Activated T-helper 17 cell treated with anti-CD3 and anti-CD28 coated beads, Interleukin-2, amount 50 U/mL, for 72 hours (primary cell): ENCODE measurements at regions not wholly inside any gene's neighbourhood (a gene's known extent, or its start where the extent isn't known, plus 50 kb on each side); places are given as distances from the start of the nearest gene placed in this dataset.
"Not testable (repeated sequence)": the region's sequence is repeated elsewhere in the genome, so short reads cannot be mapped to it uniquely, and the experiment has no call there.

ENCODE experiments used
- ATAC-seq: fragments of 150-1000 bp; cut with Tn5 transposase; replicated peaks from 2 replicates; pipeline ENCODE4 v1.10.0; 2021; ENCODE audit warnings: mild to moderate bottlenecking, moderate library complexity
- H3K27ac Mint-ChIP-seq: one replicate; pipeline ENCODE4 v1.8.0; 2022; ENCODE audit warnings: mixed read lengths
- H3K27me3 Mint-ChIP-seq: one replicate; pipeline ENCODE4 v1.8.0; 2022; ENCODE audit warnings: mixed read lengths
- H3K36me3 Mint-ChIP-seq: one replicate; pipeline ENCODE4 v1.8.0; 2022; ENCODE audit warnings: low read depth, mild to moderate bottlenecking, mixed read lengths
- H3K4me1 Mint-ChIP-seq: one replicate; pipeline ENCODE4 v1.8.0; 2022; ENCODE audit warnings: mixed read lengths
- H3K4me3 Mint-ChIP-seq: one replicate; pipeline ENCODE4 v1.8.0; 2022; ENCODE audit warnings: mild to moderate bottlenecking, mixed read lengths
- H3K9me3 Mint-ChIP-seq: one replicate; pipeline ENCODE4 v1.8.0; 2022; ENCODE audit warnings: mixed read lengths

- no peaks in the 10 kb centered on the region for H3K4me1 Mint-ChIP-seq
- no peak overlapping the region for H3K27ac Mint-ChIP-seq
- no peaks in the 10 kb centered on the region for H3K36me3 Mint-ChIP-seq
- no peak overlapping the region for H3K4me3 Mint-ChIP-seq
- H3K9me3 Mint-ChIP-seq: no peaks in the 10 kb centered on the region
- ATAC-seq: no peak
- H3K27me3 Mint-ChIP-seq: no peaks in the 10 kb centered on the region
Observed at GRCh38 chr1:232164078-232164963, 465.6 kb downstream of the SIPA1L2 start.

DNA sequence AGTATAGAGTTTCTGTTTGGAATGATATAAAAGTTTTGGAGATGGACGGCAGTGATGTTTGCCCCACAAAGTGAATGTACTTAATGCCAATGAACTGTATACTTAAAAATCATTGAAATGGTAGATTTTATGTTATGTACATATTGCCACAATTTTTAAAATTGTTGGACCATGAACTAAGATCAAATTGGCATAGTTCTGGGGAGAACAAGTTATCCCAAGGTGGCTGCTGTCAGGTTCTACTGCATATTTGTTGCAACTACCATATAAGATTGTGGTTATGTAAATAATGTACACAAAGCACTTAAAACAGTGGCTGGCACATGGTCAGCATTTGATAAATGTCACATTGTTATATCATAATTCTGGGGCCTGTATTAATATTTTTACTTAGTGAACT lies 466.4 kb downstream of the SIPA1L2 start:
- no peaks in the 10 kb centered on the region for H3K4me1 Mint-ChIP-seq
- H3K4me3 Mint-ChIP-seq: no peak overlapping the region
- no peaks in the 10 kb centered on the region for H3K27me3 Mint-ChIP-seq
- no peak for ATAC-seq
- H3K27ac Mint-ChIP-seq: no peak overlapping the region
- H3K36me3 Mint-ChIP-seq: no peaks in the 10 kb centered on the region
- H3K9me3 Mint-ChIP-seq: no peaks in the 10 kb centered on the region

DNA sequence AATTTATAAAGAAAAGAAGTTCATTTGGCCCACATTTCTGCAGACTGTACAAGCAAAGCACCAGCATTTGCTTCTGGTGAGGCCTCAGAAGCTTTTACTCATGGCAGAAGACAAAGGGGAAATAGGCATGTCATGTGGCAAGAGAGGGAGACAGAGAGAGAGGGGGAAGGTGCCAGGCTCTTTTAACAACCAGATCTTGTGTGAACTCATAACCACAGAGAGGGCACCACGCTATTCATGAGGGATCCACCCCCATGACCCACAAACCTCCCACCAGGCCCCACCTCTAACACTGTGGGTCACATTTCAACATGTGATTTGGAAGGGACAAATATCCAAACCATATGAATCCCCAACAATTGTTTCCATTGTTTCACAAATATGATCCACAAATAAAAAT lies 467.9 kb downstream of the SIPA1L2 start:
- Mint-ChIP-seq H3K27me3 (no peaks in the 10 kb centered on the region), H3K4me1 (no peaks in the 10 kb centered on the region), H3K9me3 (no peaks in the 10 kb centered on the region), H3K27ac (no peak overlapping the region), H3K4me3 (no peak overlapping the region), H3K36me3 (no peaks in the 10 kb centered on the region)
- no peak for ATAC-seq

DNA sequence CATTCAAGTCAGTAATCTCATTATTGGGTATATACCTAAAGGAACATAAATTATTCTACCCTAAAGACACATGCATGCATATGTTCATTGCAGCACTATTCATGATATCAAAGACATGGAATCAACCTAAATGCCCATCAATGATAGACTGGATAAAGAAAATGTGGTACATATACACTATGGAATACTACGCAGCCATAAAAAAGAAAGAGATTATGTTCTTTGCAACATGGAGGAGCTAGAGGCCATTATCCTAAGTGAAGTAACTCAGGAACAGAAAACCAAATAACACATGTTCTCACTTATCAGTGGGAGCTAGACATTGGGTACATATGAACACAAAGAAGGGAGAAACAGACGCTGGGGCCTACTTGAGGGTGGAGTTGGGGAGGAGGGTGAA lies 471.4 kb downstream of the SIPA1L2 start:
- not testable (repeated sequence) for H3K4me1 Mint-ChIP-seq

DNA sequence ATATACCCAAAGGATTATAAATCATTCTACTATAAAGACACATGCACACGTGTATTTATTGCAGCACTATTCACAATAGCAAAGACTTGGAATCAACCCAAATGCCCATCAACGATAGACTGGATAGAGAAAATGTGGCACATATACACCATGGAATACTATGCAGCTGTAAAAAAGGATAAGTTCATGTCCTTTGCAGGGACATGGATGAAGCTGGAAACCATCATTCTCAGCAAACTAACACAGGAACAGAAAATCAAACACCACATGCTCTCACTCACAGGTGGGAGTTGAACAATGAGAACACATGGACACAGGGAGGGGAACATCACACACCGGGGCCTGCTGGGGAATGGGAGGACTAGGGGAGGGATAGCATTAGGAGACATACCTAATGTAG lies 473.9 kb downstream of the SIPA1L2 start:
- not testable (repeated sequence) for H3K27me3 Mint-ChIP-seq, H3K9me3 Mint-ChIP-seq, ATAC-seq, H3K36me3 Mint-ChIP-seq, H3K4me1 Mint-ChIP-seq, H3K4me3 Mint-ChIP-seq, H3K27ac Mint-ChIP-seq

More for the DNA sequence above, 471.4 kb downstream of the SIPA1L2 start:
- not testable (repeated sequence) for H3K36me3 Mint-ChIP-seq, H3K4me3 Mint-ChIP-seq, ATAC-seq, H3K27me3 Mint-ChIP-seq, H3K27ac Mint-ChIP-seq, H3K9me3 Mint-ChIP-seq

DNA sequence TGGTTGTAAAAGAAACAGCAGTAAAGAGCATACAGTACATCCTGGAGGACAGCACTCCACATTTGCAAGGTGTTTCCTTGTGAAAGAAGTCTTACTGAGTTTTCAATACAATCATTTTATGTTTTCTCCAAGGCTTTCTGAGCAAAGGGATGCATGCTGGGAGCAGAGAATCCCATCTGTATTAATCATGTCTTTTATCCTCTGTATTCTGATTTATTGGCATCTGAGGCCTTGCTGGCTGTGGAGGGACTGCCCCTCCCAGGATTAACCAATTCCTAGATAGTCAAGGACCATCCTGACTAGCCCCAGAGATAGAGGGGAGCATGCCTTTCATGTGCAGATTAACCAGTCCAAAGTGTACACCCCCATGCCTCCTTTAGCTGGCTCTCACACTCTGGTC lies 476.3 kb downstream of the SIPA1L2 start:
- Mint-ChIP-seq H3K9me3 (no peaks in the 10 kb centered on the region), H3K4me1 (no peaks in the 10 kb centered on the region), H3K27me3 (peaks cover 4% of the 10 kb centered on the region), H3K4me3 (no peak overlapping the region), H3K36me3 (no peaks in the 10 kb centered on the region), H3K27ac (no peak overlapping the region)
- no peak for ATAC-seq

DNA sequence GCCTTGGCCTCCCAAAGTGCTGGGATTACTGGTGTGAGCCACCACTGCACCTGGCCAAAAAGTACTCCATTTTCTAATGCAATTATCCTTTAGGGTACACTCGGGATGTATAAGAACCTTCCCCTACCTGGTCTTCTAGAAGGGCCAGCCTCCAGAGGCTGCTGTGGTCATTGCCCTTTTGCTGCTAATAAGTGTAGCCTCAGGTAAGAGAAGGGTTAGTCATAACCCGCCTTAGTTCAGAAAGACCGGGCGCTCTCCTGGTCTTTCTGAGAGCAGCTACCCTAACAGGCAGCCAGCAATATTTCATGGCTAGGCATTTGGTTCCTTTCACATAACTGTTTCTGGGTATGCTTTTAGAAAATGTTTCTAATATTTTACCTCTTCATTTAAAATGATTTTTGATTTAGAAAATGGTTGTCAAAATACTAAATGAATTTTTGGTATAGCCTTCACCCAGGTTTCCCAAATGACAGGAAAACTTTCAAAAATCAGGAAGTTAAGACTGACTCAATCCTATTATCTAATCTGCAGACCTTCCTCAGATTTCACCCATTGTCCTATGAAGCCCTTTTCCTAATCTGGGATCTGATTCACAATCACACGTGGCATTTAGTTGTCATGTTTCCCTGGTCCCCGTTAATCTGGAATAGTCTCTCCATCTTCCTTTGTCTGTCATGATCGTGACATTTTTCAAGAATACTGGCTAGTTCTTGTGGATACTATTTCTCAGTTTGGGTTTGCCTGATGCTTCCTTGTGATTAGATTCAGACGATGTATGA lies 479.0 kb downstream of the SIPA1L2 start:
- ATAC-seq: no peak
- Mint-ChIP-seq H3K4me1 (no peaks in the 10 kb centered on the region), H3K27me3 (peaks cover 8% of the 10 kb centered on the region), H3K27ac (no peak overlapping the region), H3K4me3 (no peak overlapping the region), H3K9me3 (no peaks in the 10 kb centered on the region), H3K36me3 (no peaks in the 10 kb centered on the region)

DNA sequence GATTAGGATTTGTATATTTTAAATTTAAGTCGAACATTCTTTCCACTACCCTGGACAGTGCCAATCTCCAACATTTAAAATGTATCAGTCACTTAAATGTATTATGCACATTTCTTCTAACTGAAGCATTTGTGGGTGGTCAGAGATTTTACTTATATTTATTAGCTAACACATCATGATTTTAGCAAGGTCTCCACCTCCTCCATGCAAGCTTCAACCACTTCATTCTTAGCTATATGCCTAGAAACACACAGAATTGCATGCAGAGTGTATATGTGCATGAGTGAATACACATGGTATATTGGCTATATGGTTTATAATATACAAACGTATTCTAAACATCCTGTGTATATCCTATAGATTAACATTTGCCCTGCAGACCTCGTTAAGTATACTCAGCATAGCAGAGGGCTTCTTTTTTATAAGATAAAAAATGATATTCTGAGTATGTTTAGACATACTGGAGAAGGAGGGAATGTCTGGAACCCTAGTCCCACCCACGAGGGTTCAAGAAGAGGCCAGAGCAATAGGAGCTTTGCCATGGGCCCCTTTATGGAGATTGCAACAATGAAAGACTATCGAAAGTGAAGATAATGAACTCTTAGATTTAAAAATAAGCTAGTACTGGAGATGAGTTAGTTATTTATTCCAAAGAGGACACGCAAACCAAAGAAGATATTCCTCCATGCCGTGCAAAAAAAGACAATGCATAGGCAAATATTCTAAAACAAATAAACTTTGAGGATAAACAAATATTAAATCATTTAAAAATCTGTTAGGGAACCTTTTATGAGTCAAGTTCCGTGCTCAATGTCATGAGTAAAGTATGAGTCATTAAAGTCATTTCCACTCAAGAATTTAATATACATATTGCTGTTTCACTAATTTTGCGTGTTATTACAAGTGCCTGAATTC lies 480.4 kb downstream of the SIPA1L2 start:
- Mint-ChIP-seq H3K9me3 (no peaks in the 10 kb centered on the region), H3K4me3 (no peak overlapping the region), H3K27me3 (peaks cover 8% of the 10 kb centered on the region), H3K4me1 (no peaks in the 10 kb centered on the region), H3K27ac (no peak overlapping the region), H3K36me3 (no peaks in the 10 kb centered on the region)
- no peak for ATAC-seq

- no peaks in the 10 kb centered on the region for H3K9me3 Mint-ChIP-seq
- H3K4me3 Mint-ChIP-seq: no peak overlapping the region
- no peak overlapping the region for H3K27ac Mint-ChIP-seq
- H3K36me3 Mint-ChIP-seq: no peaks in the 10 kb centered on the region
- H3K4me1 Mint-ChIP-seq: no peaks in the 10 kb centered on the region
- no peak for ATAC-seq
- peaks cover 8% of the 10 kb centered on the region for H3K27me3 Mint-ChIP-seq
Observed at GRCh38 chr1:232147215-232147614, 482.7 kb downstream of the SIPA1L2 start.

DNA sequence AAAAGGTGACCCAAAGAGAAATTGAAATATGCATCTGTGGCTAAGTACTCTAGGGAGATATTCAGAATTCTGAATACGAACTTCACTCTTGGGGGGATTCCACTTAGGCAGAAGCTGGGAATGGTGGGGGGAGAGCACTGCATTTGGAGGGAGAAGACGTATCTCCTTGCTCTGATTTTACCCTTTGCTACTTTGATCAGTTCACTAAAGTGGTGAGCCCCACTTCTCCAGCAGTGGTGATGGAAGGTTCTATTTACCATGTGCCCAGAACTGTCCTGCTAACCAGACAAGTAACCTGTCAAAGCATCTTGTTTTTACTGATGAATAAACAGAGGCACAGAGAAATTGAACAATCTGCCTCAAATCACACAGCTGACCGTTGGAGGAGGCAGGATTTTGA lies 483.4 kb downstream of the SIPA1L2 start:
- peaks cover 8% of the 10 kb centered on the region for H3K27me3 Mint-ChIP-seq
- no peaks in the 10 kb centered on the region for H3K4me1 Mint-ChIP-seq
- H3K27ac Mint-ChIP-seq: no peak overlapping the region
- H3K4me3 Mint-ChIP-seq: no peak overlapping the region
- ATAC-seq: no peak
- no peaks in the 10 kb centered on the region for H3K9me3 Mint-ChIP-seq
- no peaks in the 10 kb centered on the region for H3K36me3 Mint-ChIP-seq

DNA sequence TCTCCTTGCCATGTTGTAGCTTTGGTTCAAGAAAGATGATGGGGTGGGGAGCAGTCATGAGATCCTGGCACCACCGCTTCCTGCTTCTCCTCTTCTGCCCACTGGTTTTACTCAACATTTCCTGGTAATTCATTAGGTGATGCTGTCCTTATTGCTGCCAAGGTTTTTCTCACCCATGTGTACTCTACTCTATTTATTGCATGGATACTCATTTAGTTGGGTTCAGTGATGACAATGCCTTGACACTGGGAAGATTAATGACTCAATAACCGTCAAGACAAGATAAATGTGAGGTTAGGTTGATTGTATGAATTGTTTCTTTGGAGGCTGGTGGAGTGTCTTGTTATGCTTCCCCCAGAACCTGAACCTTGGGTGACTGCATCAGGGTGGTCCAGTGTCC lies 484.2 kb downstream of the SIPA1L2 start:
- H3K4me3 Mint-ChIP-seq: no peak overlapping the region
- no peaks in the 10 kb centered on the region for H3K9me3 Mint-ChIP-seq
- no peaks in the 10 kb centered on the region for H3K36me3 Mint-ChIP-seq
- H3K27ac Mint-ChIP-seq: no peak overlapping the region
- ATAC-seq: no peak
- no peaks in the 10 kb centered on the region for H3K4me1 Mint-ChIP-seq
- peaks cover 4% of the 10 kb centered on the region for H3K27me3 Mint-ChIP-seq

GRCh38 chr1:232144696-232145230 lies 485.2 kb downstream of the SIPA1L2 start:
- no peaks in the 10 kb centered on the region for H3K9me3 Mint-ChIP-seq
- no peaks in the 10 kb centered on the region for H3K4me1 Mint-ChIP-seq
- no peaks in the 10 kb centered on the region for H3K36me3 Mint-ChIP-seq
- no peak overlapping the region for H3K4me3 Mint-ChIP-seq
- H3K27ac Mint-ChIP-seq: no peak overlapping the region
- peaks cover 4% of the 10 kb centered on the region for H3K27me3 Mint-ChIP-seq
- ATAC-seq: no peak

GRCh38 chr1:232143315-232143886 lies 486.5 kb downstream of the SIPA1L2 start:
- Mint-ChIP-seq H3K27ac (no peak overlapping the region), H3K27me3 (peaks cover 7% of the 10 kb centered on the region), H3K9me3 (peaks cover 4% of the 10 kb centered on the region), H3K4me1 (no peaks in the 10 kb centered on the region), H3K36me3 (no peaks in the 10 kb centered on the region), H3K4me3 (no peak overlapping the region)
- ATAC-seq: no peak
